ENCODE measurements at regions not wholly inside any gene's neighbourhood (a gene's known extent, or its start where the extent isn't known, plus 50 kb on each side); places are given as distances from the start of the nearest gene placed in this dataset.
"Not testable (repeated sequence)": the region's sequence is repeated elsewhere in the genome, so short reads cannot be mapped to it uniquely, and the experiment has no call there.

DNA sequence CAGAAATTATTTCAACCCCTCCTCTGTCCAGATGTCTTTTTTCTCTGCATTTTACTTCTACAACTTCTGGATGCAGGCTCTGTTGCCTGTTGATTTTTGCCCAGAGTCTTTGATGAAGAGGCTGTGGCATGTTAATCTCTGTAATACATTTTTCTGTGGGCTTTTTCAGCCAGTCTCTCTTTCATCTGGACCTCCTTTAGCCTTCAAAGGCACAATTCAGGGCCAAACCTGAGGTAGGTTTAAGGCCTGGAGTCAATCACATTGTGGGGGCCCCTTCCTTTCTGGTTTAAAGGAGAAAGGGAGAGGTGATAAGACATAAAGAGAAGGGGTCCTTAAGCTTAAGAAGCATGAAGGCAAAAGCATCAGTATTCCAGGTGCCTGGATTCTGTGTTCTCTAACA lies 553.7 kb downstream of the FLRT2 start:
- DNase-seq (ENCODE audit: low read depth in 2 of 2), result no peak

DNA sequence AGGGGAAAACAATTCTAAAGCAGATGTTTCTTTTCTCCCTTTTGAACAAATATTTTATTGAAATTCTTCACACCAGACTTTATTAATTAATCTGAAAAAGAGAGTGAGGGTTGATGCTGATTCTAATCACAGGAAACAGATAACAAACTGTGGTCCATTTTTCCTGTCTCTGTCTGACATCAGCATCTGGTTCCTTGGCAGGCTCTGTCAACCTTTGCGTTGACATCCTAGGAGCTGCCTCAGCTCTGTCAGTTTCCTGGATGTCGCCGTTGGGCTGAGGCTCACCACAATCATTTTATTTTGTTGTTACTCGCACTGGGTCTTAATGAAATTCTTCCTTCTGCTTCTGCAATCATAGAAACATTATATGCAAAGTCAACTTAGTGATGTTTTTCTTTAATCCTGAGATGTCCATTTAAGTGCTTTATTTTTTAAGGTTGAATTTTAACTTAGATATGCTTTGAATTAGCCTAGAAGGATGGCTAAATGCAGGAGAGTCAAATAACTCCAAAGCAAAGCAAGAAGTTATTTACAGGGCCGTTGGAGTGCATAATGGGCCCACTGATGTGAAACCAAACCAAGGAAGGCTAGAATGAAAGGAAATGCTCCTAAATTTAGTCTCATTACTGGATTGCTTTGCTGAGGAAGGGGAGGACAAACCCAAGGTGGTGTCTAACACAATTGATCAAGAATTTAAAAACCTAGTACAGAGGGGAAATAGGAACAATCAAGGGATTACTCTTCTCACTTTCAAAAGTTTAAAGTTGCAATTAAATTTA lies 542.4 kb downstream of the FLRT2 start:
- no peak for DNase-seq (ENCODE audit: low read depth in 2 of 2)

DNA sequence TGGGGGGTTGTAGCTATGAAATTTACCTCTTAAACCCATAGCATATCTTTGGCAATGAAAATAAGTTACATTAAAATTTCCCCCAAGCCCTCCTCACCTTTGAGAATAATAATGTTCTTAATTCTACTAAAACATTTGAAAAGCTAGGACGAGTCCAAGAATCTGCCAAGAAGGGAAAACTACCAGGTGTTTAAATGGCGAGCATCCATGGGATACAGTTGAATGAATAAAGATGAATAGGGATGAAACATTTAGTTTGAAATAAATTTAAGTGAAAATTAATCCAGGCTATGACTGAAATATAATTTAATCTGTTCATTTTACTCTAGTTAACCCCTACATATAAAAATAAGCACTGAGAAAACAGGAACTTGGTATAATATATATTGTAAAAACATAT lies 536.7 kb downstream of the FLRT2 start:
- no peak for DNase-seq (ENCODE audit: low read depth in 2 of 2)

DNA sequence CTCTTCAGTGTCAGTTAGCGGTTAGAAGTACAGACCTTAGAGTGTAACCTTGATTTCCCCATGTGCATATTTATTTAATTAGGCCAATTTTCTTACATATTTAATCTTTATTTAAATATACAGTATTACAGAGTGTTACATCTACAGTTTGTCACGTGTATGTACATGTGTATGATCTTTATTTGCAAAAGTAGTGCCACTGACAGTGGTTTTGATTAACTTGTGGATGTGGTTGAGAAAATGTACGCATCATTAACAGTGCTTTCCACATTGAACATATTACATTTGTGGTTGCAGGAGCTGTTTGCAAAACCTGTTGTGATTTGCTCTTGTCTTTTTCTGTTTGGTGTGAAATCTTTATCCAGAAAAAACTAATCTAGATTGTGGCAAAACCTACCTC lies 535.5 kb downstream of the FLRT2 start:
- no peak for DNase-seq (ENCODE audit: low read depth in 2 of 2)

DNA sequence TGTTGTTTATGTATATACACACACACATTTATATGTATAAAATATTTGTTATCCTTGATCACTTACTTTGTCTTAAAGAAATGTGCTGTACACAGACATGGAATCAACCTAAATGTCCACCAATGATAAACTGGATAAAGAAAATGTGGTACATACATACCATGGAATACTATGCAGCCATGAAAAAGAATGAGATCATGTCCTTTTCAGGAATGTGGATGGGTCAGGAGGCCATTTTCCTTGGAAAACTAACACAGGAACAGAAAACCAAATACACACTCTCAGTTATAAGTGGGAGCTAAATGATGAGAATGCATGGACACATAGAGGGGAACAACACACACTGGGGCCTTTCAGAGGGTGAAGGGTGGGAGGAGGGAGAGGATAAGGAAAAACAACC lies 534.7 kb downstream of the FLRT2 start:
- not testable (repeated sequence) for DNase-seq (ENCODE audit: low read depth in 2 of 2)

DNA sequence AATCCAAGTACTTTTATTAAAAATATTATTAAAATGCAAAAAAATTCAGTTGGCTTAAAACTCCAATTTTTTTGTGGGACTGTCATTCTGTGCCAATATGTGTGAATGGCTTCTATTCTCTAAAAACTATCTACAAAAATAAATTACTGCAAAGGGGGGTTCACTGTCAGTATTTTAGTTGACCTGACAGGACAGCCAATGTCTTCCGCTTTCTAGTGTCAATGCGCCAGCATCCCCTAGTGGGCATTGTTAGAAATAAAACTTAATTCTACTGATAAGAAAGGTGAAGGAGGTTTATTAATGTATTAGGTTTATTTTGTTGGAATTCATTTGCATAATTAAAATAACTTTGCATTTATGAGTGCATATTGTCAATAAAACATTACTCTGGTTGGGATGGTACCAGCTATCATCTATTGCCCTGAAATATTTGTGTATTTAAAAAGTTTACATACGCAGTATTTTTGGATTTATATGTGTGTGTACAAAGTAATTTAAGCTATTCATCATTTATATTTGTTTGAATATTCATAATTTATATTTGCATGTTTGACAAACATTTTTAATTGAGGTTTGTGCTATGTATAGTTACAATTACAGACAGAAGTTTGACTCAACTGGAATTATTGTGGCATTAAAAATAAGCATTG lies 527.2 kb downstream of the FLRT2 start:
- DNase-seq (ENCODE audit: low read depth in 2 of 2), result peak; percentile 1 to 9

DNA sequence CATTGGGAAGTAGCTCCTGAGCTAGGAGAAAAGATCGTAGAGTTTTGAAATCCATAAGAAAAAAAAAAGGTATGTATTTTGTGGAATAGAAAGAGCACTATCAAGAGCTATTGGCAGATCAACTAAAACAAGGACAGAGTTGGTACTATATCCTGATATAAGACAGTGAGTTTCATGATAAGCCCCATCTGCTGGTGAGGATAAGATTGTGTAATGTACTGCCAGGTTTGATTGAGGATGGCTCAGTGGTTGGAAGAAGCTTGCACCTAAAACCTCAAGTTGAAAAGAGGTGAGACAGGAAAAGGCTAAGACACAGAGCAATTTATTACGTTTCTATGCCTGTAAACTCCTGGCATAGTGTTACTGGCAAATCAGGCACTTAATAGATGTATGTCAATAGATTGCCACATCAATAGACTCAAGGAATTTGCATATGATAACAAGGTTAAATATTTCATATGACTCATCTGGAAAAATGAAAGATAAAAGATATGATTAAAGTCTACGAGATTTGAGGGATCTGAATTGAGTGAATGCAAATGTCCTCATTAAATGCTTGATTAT lies 525.6 kb downstream of the FLRT2 start:
- no peak for DNase-seq (ENCODE audit: low read depth in 2 of 2)

DNA sequence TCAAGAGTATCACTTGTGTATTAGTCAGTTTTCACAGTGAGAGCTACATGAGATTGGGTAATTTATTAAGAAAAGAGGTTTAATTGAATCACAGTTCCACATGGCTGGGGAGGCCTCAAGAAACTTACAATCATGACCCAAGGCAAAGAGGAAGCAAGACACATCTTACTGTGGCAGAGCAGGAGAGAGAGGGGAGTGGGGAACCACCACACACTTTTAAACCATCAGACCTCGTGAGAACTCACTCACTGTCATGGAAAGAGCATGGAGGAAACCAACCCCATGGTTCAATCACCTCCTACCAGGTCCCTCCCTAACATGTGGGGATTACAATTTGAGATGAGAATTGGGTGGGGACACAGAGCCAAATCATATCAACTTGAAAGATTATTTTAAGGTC lies 522.9 kb downstream of the FLRT2 start:
- DNase-seq (ENCODE audit: low read depth in 2 of 2), result no peak

DNA sequence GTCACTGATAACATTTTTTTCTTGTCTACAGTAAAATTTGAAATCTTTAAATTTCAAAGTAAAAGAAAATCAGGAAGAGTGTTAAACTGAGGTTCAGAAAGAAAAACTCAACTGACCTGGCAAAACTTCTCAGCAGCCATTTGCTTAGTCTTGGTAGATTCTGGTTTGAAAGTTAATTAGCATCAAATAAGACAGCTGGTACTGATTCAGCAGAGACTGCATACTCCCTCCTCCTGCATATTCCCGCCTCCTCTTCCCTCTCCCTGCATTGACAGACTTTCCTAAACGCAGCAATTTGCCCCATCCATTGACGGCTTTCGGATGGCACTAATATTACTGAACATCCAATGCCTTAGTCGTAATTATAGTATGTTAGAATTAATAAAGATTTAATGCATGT lies 520.8 kb downstream of the FLRT2 start:
- DNase-seq (ENCODE audit: low read depth in 2 of 2), result no peak

DNA sequence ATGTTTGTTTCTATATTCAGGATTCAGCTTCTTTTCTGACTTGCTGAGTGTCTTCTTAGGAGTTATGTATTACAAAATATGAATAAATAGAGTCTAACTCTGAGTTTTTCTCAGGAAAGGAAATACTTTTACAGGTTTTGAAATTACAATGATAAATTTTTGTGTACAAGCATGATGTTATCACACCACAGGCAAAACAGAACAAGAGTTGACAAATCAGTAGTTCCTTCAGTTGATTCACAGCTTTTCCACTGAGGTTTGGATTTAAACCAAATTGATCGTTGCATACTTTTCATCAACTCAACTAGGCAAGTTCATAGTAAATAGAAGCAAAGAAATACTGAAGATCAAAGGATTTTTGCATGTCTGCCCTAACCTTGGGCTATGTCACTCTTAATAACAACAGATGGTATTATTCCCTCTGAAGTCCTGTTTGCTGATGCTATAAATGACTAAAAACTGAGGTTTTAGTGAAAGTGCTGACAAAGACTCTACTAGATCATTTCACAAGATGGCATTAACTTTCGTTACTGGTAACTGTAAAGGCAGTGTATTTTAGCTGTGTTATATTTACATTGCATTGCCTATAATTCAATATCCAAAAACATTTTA lies 520.2 kb downstream of the FLRT2 start:
- DNase-seq (ENCODE audit: low read depth in 2 of 2), result no peak

DNA sequence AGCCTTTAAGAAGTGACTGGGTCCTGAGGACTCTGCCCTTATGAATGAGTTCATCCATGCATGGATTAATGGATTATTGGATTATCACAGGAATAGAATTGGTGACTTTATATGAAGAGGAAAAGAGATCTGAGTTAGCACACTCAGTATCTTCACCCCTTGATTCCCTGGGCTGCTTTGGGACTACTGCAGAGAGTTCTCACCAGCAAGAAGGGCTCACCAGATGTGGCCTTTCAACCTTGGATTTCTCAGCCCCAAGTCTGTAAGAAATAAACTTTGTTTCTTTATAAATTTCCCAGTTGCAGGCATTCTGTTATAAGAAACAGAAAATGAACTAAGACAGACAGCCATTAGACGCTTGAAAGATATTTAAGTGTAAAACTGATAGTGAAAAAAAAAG lies 509.2 kb downstream of the FLRT2 start:
- no peak for DNase-seq (ENCODE audit: low read depth in 2 of 2)

DNA sequence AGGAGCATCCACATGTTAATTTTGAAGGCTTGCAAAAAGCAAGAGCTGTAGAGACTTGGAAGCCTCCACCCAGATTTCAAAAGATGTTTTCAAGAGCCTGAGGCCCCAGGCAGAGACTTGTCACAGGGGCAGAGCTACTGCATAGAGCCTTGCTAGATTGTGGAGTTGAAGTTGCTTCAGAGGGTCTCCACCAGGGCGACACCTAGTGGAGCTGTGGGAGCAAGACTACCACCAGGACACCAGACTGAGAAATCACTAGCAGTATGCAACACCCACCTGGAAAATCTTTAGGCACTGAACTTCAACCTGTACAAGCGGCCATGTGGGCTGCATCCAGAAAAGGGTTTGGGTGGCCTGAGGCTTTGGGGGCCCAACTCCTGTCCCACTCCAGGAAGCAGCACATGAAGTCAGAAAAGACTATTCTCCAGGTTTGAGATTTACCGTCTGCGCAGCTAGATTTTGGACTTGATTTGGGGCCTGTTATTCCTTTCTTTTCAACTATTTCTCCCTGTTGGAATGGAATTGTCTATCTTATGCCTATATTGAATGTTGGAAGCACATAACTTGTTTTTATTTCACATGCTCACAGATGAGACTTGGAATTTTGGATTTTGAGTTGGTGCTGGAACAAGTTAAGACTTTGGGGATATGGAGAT lies 508.6 kb downstream of the FLRT2 start:
- DNase-seq (ENCODE audit: low read depth in 2 of 2), result peak; percentile 3 to 24

DNA sequence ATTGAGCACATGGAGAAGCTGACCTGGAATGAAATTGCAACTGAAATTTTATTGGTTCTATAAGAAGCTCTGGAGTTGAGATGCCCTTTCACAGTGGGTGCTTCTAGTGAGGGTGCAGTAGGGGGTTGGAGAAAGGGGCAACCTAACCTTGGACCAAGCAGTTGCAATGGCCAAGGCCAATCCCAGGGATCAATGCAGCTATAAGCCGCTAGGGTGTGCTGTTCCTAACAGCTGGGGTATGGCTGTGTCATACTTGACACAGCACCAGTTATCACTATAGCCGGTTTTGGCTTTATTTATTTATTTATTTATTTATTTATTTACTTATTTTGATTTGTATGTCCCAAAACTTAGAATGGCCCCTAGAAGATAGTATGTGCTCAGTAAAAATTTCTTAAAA lies 505.9 kb downstream of the FLRT2 start:
- no peak for DNase-seq (ENCODE audit: low read depth in 2 of 2)

DNA sequence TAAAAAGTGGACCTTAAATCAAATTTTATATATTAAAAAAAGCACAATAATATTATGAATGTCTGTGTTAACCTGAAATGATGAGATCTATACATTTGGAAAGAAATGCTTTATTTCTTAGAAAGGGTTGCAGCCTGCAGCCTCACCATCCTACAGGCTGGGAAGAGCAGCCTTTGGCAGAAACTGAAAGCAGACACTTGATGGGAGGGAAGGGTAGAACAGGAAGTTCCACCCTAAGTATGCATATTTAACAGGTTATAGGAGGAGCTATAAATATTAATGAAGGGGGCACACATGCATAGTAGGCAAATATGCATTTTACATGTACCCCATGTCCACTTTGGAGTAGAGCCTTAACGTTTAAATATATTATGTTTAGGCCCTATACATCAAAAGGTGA lies 498.0 kb downstream of the FLRT2 start:
- no peak for DNase-seq (ENCODE audit: low read depth in 2 of 2)

DNA sequence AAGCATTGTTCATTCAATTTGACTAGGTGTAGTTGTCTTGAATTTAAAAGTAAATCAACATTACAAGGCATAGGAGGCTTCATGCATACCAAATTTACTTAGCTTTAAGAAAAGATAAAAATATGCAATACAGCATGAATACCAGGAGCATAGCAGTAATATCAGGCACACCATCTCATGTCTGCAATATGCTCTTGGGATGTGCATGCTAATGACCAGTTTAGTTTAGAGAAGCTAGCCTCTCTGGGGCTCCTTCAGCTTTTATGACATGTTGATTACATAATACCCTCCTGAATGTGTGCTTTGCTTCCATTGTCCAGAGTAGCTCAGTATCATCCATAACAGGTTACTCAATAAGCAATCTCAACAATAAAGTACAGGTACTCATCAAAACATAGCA lies 497.2 kb downstream of the FLRT2 start:
- DNase-seq (ENCODE audit: low read depth in 2 of 2), result no peak

DNA sequence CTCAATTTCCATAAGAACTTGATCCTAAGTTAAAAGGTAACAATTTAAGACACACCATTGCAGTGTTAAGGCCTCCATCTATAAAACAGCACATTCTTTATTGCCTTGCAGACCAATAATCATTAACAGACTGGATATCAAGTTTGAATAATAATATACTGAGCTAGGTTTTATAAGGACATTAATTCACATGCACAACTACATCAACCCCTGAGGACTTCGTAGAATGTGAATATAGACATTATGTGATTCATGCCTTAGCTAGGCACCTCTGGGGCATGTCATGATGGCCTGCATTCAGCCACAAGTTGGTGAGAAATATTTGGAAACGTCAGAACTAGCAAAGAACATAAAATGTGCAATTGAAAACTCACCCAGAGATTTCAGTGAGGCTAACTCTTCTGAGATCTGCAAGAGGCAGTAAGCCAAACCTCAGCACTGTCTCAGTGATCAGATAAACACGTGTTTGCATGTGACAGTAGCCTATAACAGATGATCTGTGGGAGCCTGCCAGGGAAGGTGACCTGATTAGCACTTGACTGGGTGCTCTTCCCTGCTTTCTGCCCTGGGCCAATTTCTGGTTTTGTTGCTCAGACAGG lies 492.2 kb downstream of the FLRT2 start:
- no peak for DNase-seq (ENCODE audit: low read depth in 2 of 2)

DNA sequence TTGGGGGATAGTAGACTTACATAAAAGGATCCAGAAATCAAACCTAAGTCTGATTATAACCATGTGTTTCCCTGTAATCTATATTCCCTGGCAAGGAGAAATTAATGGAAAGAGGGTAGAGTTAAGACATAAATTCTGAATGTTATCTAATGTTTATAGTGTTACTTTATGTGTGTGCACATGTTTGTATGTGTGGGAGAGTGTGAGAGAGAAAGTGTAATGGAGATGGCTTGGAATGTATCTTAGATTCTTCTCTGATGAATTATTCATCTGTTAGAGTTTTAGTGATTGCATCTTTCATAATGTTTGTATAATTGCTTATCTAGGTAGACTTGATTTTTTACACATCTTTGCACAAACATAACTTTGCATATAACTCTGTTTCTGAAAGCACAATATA lies 490.9 kb downstream of the FLRT2 start:
- no peak for DNase-seq (ENCODE audit: low read depth in 2 of 2)

DNA sequence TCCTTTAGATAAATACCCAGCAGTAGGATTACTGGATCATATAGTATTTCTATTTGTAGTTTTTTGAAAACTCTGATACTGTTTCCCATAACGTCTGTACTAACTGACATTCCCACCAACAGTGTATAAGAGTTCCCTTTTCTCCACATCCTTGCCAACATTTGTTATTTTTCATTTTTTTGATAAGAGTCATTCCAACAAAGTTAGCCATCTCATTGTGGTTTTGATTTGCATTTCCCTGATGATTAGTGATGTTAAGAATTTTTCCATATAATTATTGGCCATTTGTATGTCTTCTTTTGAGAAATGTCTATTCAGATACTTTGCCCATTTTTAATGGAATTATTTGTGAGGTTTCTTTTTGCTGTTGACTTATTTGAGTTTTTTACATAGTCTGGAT lies 486.0 kb downstream of the FLRT2 start:
- no peak for DNase-seq (ENCODE audit: low read depth in 2 of 2)

DNA sequence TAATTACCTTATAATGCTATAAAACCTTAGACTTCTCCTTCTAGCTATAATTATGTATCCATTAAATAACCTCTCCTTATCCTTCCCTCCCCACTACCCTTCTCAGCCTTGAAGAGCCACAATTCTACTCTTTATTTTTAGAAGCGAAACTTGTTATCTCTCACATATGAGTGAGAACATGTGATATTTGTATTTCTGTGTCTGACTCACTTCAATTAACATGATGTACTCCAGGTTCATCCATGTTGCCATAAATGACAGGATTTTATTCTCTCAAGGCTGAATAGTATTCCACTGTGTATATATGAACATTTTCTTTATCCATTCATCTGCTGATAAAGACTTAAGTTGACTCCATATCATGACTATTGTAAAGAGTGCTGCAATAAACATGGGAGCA lies 485.6 kb downstream of the FLRT2 start:
- DNase-seq (ENCODE audit: low read depth in 2 of 2), result no peak

DNA sequence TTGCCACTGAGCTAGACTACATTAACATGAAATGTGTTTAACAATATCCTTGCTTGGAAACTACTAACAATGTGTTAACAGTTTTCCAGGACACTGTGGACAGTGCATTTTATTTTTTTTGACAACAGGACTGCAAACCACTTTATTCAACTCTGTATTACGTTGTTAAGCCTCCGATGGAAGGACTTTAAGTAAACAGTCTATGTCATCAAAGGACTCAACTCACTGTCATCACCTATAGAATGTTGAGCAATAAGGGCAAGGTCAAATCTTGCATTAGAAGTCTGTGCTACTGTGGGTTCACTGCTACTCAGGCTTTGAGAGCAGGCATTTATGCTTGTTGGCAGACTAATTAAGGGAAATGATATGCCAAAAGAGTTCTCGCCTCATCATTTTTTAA lies 483.7 kb downstream of the FLRT2 start:
- no peak for DNase-seq (ENCODE audit: low read depth in 2 of 2)

DNA sequence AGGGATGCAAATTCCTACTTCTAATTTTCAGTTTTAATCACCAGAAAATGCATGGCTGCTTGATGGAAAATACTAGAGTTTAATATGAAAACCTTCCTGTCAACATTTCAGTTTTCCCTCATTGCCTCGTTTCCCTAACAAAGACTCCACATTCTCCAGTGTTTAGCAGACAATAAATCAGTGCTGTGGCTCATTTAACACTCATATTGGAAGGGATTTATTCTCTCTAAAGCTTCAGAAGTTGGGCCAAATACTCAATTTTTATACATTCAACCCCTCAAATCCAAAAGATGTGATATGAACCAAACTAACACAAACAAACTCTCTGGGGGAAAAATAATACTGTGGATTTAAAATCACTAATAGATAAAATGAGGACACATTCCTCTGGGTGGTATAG lies 482.5 kb downstream of the FLRT2 start:
- DNase-seq (ENCODE audit: low read depth in 2 of 2), result no peak

DNA sequence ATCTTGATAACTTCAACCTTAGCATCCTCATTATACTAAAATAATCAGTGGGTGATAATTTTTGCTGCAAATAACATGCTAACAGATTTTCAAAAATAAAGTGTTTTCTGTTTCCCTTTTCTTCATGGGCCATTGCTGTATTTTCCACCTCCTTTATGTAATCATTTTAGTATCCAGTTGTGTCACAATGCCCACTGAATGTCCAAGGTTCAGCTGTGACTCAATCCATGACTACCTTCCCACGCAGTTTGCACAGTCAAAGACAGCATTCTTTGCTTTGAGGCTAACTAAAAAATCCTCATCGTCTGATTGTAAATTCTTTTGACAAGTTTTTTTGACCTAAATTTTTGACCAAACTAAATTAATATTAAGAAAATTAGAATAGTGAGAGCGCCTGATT lies 474.1 kb downstream of the FLRT2 start:
- DNase-seq (ENCODE audit: low read depth in 2 of 2), result no peak

All from stimulated activated CD4-positive, alpha-beta T cell treated with anti-CD3 and anti-CD28 coated beads, Interleukin-4, amount 100 ng/mL, for 48 hours (primary cell).